Embryonic facial prominence (tissue), 1 donor: ENCODE measurements at regions not wholly inside any gene's neighbourhood (a gene's known extent, or its start where the extent isn't known, plus 50 kb on each side); places are given as distances from the start of the nearest gene placed in this dataset.

ENCODE experiments used
- DNase-seq: peaks from one replicate; pipeline ENCODE4 v3.0.0-alpha.2; 2016; ENCODE audit errors: extremely low spot score

DNA sequence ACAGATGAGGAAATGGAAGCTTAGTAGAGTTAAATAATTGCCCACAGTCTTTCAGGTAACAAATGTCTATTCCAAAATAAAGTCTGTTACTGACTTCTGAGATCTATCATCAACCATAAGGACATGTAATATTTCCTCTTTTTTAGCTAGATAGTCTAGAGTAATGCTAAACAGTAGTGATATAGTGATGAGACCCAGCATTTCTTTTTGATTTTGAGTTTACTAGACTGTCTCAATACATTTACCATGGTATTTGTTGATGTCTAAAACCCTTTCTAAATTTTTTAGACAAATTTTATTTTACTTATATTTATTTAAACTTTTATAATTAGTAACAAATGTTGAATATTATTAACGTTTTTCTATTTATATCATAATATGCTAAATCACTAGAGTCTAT lies 465.1 kb upstream of the SLIT2 start:
- DNase-seq, result no peak

DNA sequence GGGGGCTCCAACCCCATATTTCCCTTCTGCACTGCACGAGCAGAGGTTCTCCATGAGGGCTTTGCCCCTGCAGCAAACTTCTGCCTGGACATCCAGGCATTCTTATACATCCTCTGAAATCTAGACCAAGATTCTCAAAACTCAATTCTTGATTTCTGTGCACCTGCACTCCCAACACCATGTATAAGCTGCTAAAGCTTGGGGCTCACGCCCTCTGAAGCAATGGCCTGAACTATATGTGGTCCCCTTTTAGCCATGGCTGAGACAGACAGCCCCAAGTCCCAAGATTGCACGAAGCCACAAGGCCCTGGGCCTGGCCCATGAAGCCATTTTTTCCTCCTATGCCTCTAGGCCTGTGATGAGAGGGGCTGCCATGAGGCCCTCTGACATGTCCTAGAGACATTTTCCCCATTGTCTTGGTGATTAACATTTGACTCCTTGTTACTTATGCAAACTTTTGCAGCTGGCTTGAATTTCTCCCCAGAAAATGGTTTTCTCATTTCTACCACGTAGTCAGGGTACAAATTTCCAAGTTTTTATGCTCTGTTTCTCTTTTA lies 468.0 kb upstream of the SLIT2 start:
- no peak for DNase-seq

DNA sequence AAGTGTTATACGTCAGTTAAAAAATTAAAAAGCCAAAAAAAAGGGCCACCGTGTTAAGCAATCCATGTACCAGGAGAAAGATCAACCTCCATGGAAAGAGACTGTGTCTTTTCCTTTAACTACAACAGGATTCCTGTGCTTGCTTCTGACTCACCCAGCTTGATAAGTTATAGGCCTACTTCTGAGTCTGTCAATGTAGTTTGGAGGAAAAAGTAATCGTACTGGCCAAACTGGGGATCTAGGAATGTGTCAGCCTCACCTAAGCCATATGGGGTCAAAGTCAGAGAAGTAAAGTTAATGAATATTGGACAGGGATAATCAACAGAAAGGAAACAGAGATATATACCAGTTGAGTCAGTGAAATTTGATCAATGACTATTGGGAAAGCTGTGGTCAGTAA lies 470.8 kb upstream of the SLIT2 start:
- DNase-seq, result no peak

DNA sequence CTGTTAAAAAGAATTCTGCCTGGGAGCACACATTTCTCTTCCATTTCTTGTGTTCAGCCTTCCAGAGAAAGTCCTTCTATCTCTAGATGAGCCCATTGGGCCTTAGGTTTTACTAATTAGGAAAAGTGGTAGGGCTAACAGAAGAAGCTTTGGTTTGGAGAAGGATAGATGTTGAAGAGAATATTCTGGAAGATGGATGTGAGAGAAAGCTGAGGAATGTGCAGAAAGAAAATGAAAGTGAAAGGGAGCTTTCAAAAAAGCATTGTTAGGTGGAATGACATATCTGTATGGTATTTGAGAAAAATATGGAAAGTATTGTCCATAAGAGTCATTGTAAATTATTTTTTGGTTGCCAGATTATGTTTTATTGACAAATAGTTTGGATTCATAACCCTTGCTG lies 474.8 kb upstream of the SLIT2 start:
- DNase-seq, result no peak

DNA sequence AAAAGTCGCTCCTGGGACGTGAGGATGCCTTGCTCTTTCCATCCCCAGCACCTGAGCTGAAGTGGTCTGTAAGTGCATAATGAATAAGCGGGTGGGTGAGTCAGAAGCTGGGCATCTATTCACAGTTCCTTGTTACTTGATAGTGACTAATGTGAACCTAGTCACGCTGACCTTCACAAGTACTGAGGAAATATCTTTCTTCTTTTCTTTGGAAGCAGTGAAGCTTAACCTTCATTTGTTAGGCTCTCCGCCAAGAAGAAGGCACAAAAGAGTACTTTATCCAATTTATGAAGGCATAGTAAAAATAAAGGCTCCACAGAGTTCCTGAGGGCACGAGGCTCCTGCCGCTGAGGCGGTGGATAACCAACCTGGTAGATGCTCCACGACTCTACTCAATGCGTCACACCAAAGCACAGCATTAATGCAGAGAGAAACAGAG lies 475.7 kb upstream of the SLIT2 start:
- no peak for DNase-seq

DNA sequence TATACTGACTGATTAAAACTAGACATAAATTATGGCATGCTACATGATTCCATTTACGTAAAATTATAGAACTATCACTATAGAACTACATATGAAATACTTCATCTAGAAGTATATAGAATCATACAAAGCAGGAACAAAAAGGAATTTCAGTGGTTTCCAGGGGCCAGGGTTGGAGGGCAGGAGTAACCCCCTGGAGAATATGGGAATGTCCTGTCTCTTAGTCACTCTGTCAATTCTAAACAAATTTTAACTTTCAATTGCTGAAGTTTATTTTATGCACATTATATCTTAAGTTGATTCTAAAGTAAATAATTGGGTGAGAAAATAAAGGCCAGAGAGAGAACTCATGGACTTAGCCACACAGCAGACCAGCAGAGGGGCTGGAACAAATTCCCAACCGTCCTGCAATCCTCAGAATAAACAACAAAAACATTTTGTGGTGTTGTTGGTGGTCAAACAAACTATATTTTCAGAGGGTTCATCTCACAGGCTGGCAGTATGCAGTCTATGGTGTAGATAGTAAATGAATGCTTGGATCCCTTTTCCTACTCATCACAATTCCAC lies 476.9 kb upstream of the SLIT2 start:
- no peak for DNase-seq

DNA sequence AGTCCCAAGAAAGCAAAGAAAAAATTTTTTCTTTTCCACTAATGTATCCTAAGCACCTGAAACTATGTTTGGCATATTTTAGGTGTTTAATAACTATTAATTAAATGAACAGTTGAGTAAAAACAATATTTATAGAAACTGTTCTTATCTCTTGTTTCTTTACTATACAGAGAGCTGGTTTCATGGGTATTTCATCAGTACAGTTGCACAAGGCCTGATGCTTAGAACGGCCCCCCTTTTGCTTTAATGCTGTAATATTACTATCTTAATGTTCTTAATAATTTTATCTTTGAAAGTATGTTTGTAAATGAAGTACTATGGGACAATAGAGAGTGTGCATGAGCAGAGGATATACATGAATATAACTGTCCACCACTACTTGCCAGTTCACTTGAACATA lies 479.1 kb upstream of the SLIT2 start:
- no peak for DNase-seq

DNA sequence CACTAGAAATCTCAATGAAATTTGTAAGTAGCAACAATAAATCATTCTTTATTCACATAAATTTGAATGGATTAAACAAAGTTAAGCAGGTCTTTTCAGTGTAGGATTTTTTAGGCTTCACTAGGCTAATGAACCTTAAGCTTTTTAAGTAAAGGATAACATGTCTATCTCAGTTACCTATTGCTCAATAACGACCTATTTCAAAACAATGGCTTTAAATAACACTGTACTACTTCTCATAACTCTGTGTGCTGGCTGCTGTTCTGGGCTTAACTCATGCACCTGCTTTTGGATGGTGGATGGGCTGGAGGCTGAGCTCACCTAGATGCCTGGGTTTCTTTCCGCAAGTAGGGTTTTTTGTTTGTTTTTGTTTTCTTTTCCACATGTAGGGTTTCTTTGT lies 495.0 kb upstream of the SLIT2 start:
- DNase-seq, result no peak

DNA sequence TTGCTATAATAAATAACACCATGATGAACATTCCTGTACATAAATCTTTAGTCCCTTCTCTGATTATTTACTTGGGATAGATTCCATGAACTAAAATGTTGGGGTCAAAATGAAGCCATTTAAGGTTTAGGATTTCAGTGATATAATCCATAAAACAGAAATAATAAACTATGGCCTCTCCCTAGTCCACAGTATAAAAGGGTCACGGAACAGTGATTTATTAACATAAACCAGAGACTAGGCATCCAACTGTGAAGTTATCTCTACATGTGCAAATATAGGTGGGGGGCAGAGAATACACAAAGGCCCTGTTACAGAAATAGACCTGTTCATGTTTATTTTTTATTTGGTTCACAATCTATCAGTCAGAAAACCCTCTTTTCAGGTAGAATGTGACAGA lies 499.1 kb upstream of the SLIT2 start:
- DNase-seq, result no peak

DNA sequence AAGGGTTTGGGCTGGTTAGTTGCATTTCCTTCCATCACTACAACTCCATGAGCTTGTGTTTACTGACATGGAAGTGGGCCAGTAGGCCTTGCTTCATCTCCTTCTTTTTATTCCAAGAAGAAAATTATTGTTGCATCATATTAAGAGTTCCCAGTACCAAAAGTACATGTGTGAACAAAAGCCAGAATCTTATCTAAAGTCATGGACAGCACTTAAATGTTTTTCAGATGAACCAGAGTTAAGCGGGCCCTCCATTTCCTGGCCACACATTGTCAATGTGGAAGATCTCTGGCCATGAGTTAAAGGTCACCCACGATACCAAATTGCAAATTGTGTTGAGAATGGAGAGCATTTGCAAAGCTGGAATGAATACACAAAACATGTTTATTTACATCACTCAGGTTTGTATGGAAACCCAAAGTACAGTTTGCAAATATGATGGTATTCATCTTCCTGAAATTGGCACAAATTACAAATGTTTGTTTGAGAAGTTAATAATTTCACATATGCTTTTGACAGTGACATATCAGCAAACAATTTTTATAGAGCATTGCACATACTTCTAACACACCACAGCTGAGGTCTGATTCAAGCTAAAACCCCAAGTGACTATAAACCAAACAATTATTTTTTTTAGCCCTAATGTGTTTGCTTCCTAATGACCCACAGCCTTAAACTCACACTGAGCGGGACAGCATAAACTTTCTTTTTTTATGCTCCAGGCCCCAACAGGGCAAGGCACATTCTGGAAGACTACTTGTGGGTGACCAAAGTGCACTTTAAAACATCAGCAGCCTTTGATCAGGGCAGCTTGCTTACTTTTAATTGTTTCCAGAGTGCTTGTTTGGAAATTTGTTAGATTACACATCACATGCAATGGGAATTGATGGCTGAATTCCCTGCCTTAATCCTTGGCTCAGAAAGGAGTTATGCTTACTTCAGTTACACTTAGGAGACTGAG lies 502.9 kb upstream of the SLIT2 start:
- DNase-seq, result no peak

DNA sequence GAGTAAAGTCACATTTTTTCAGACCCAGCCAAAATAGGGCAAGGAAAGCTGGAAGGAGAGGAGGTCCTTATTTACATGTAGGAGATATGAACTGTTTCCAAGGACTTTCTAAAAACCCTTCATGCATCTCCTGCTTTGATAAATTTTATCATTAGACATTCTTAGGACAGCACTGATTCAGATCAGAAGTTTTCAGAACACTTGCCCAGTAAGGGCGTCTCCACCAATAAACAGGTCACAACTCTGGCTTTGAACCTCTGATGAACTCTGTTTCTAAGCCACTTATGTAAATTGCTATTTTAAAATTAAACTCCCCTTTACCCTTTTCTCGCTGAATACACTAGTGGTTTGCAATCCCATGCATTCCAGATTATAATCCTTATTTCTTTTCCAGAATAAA lies 505.3 kb upstream of the SLIT2 start:
- DNase-seq, result no peak

DNA sequence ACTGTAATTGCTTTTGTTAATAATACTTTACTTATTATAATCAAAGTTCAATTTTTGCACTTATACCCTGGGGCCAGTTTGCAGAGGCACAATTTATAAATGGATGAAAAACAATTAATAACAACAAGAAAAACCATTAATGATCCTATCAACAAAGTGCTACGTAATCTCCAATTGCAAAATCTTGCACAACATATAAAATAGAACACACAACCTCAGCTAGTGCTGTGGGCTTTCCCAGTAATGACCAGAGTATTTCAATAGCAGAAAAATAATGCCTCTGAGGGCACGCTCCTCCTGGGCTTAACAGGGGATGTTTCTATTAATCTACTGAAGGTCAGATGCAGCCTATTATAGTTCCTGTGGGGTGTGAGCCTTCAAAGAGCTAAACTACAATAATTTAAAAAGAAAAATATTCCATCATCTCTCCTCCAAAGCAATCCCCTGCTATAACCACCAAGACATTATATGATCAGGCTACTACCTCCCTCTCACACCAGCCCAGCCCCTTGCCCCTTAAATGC lies 508.5 kb upstream of the SLIT2 start:
- DNase-seq, result no peak

DNA sequence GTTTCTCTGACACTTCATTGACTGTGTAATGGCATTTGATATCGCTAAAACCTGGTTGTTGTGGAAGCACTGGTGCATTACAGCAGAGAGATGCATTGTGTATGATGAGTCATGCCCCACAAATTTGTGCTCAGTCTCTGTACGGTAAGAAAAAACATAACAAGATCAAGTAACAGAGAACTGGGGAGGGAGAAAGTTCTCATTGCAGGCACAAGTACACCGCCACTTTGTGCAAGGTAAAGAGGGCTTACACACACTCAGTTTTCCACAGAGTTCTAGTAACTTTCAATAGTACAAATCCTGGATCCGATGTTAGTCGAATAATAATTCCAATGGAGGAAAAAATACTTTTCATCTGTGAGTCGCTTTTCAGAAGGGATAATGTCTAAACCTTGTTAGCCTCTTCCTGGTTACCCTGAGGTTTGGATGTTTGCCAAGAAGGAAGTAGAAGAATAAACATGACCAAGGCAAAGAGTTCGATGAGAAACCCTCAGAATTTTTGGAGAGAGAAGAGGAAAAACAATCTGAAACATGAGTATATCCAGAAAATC lies 512.5 kb upstream of the SLIT2 start:
- peak; percentile 27 for DNase-seq

DNA sequence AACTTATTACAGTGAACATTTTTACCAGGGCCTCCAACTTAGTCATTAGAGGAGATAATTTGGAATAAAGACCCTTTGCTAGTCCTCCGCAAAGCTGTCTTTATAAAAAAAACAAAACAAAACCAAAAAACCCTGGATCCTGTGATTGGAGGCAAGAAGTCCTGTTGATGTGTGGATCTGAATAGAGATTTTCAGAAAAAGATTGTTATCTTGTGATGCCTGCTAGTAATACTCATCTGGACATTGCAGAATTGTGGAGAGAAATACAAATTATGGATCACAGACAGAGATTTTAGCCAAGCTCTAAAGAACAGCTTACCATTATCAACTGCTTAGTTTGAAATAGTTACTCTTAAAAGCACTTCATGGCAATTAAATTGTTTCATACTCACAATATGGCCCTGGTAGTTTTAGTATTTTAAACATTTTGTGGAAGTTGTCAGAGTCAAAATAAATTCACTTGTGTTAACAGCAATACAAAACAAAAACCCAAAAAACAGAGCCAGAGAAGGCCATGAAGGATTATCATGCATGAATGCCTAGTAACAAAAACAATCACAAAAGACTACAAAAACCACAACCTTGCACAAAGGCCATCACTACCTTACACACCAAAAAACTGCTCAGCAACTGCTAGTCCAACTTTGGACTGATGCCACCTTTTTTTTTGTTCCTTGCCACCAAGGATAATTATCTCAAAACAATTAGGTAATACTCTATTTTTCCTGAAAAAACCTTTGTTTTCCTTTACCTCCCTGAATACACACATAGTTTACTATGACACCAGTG lies 514.5 kb upstream of the SLIT2 start:
- no peak for DNase-seq

DNA sequence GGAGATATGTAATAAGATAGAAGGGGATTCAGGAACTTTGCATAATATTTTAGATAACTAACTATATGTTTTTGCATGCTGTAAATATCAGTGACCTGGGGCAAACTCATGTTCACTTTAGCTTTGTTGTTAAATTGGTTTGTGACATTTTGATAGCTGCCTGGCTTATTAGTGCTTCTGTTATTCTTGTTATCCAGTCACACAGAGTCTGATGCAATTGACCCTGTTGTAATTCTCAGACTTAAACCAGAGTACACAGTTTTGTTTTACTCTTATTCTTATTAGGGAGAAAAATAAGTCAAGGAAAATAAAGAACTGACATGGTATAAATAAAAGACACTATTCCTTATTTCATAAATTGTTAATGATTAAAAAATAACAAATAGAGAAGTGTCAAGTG lies 516.7 kb upstream of the SLIT2 start:
- DNase-seq, result no peak

DNA sequence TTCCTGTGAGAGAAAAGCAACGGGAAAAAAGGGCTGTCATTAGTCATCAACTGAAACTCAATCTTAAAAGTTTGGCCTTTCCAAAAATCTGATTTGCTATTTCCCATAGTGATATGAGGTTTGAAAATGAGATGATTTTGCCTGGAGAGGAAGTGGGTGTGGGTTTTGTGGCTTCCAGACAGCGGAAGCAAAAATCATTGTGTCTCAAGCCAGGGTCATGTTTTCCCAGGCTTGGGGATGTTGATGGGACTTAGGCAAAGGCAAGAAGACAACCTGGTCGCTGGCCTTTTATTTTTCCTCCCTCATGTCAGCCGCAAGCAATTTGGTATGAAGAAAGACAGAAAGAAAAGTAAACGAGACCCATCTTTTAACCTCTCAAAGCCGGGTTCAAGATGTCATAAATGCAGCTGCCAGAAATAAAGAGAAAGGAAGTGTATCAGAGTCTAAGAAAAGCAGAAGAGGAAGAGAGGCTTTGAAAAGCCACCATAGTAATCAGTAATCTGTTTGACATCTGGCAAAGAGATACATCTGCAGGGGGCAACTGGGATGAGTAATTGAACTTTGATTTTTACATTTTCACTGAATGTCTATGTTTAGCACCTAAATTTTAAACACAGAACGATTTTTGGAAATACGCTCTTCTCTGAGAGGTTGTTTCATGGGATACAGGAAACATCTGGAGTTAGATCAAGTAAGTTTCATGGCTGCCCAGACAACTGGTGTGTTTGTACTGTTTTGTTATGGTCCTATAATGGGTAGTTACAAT lies 521.6 kb upstream of the SLIT2 start:
- no peak for DNase-seq

DNA sequence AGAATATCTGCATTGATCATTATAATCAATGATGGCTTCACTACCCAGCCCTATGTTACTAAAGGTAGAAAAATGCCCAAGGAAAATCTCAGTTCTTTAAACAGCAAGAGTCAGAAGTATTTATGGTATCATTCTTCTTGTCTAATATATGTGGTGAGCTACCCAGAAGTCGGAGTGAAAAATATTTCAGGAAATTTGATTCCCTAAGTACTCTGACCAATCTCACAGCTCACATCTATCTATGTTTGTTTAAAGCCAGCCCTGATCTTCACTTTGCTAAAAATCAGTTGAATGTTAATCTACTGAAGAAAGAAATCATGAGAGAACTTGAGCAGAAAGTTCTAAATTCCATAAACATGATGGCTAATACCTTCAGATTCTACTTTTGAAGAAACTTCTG lies 522.9 kb upstream of the SLIT2 start:
- DNase-seq, result no peak

DNA sequence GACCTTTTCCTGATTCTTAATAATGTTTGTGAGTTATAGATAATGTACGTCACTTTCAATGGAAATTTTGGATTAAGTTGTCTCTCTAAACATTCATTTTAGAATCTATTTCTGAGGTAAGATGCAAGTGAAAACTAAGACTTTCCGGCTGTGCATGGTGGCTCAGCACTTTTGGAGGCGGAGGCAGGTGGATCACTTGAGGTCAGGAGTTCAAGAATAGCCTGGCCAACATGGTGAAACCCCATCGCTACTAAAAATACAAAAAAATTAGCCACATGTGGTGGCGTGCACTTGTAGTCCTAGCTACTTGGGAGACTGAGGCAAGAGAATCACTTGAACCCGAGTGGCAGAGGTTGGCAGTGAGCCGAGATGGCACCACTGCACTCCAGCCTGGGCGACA lies 524.6 kb upstream of the SLIT2 start:
- DNase-seq, result no peak

DNA sequence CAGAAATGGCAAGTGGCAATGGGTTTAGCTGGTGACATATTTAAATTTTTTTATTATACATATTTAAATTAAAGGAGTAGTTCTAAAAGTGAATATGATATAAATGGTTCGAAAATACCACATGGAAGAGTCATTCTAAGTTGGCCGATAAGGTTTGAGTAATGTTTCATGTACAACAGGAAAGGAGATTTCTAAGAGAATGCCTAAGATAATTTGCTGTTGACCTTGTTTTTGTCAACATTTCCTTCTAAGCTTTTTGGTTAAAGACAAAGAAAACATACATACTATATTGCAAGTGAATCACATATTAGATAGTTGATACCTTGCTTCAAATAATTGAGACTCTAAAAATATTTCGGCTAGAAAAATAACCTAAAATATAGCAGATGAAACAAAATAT lies 526.6 kb upstream of the SLIT2 start:
- no peak for DNase-seq

DNA sequence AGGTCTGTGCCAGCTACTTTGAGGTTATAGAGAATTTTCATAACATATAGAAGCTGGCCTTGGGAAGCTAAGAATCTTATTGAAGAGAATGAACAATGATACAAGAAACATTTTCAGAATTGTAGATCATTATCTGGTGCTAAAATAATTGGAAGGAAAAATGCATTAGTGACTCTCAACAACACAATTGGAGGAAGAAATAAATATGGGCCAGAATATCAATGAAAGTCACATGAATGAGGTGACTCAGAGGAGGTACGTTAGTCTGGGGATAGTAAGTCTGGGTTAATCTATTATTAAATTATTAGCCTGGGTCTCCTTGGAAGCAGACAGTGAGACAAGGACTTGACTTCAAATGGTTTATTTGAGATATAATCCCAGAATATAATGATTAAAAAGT lies 529.3 kb upstream of the SLIT2 start:
- DNase-seq, result no peak

DNA sequence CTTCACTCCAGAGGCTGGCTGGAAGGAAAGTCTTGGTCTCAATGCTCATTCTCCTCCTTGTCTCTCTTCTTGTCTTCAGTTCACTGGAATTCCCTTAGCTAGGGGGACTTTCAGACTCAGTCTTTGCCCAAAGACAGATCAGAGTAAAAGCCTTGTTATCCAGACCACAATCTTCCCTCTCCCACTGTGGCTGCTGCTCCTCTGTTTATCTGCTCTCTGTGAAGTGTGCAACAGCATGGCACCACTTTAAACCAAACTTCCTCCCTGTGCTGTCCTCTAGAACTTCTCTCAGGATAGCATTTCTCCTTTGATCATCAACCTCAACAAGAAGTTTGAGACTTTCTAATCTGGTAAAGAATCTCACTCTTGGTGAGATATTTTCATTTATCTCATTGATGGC lies 530.1 kb upstream of the SLIT2 start:
- no peak for DNase-seq
